GM18505 (cell line): ENCODE measurements at regions not wholly inside any gene's neighbourhood (a gene's known extent, or its start where the extent isn't known, plus 50 kb on each side); places are given as distances from the start of the nearest gene placed in this dataset.
"Not testable (repeated sequence)": the region's sequence is repeated elsewhere in the genome, so short reads cannot be mapped to it uniquely, and the experiment has no call there.

Experiments
- ATAC-seq: cut with Tn5 transposase; IDR thresholded peaks from one replicate; pipeline ENCODE4 v1.9.1; 2021; ENCODE audit not compliant: unreplicated experiment
- POLR2A ChIP-seq: IDR thresholded peaks from 4 replicates; pipeline ENCODE4 v1.6.1; 2011; ENCODE audit warnings: borderline replicate concordance; ENCODE audit not compliant: insufficient read depth, insufficient read length; ENCODE audit errors: extremely low read depth

GRCh38 chr16:52351451-52351850 lies 195.5 kb downstream of the TOX3 start:
- no peak for ATAC-seq
- TF ChIP-seq POLR2A, result no peak

- ATAC-seq, result no peak
- no peak for TF ChIP-seq POLR2A
These were observed 196.8 kb downstream of the TOX3 start for GRCh38 chr16:52350031-52350642.

- no peak for ATAC-seq
These were observed 200.2 kb downstream of the TOX3 start for GRCh38 chr16:52346709-52347108.

DNA sequence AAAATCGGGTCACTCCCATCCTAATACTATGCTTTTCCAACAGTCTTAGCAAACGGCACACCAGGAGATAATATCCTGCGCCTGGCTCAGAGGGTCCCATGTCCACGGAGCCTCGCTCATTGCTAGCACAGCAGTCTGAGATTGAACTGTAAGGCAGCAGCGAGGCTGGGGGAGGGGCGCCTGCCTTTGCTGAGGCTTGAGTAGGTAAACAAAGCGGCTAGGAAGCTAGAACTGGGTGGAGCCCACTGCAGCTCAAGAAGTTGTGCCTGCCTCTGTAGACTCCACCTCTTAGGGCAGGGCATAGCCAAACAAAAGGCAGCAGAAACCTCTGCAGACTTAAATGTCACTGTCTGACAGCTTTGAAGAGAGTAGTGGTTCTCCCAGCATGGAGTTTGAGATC lies 213.3 kb downstream of the TOX3 start:
- not testable (repeated sequence) for ATAC-seq

More at GRCh38 chr16:52346709-52347108, 200.2 kb downstream of the TOX3 start:
- no peak for TF ChIP-seq POLR2A

- ATAC-seq, result no peak
- no peak for TF ChIP-seq POLR2A
These were observed 226.0 kb downstream of the TOX3 start for GRCh38 chr16:52320930-52321439.

- ATAC-seq, result no peak
These were observed 228.5 kb downstream of the TOX3 start for GRCh38 chr16:52318302-52319009.

GRCh38 chr16:52316241-52316640 lies 230.7 kb downstream of the TOX3 start:
- ATAC-seq, result no peak
- no peak for TF ChIP-seq POLR2A

More at GRCh38 chr16:52318302-52319009, 228.5 kb downstream of the TOX3 start:
- TF ChIP-seq POLR2A, result no peak

DNA sequence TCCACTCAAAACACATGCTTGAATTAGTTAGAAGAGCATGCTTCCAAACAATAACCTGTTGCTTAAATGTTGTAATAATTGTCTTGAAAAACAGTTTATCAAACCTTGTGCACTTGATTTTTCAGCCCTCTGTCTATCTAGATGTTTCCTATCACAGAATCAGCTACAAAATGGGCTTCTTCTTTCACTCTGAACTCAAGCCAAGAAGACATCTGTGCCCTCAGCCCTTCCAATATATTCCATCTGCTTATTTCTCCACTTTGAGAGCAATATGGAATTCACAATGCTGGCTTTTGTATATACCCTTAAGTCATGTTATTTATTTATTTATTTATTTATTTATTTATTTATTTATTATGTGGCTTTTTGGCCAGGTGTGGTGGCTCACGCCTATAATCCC lies 234.2 kb downstream of the TOX3 start:
- TF ChIP-seq POLR2A, result no peak
- ATAC-seq, result no peak

DNA sequence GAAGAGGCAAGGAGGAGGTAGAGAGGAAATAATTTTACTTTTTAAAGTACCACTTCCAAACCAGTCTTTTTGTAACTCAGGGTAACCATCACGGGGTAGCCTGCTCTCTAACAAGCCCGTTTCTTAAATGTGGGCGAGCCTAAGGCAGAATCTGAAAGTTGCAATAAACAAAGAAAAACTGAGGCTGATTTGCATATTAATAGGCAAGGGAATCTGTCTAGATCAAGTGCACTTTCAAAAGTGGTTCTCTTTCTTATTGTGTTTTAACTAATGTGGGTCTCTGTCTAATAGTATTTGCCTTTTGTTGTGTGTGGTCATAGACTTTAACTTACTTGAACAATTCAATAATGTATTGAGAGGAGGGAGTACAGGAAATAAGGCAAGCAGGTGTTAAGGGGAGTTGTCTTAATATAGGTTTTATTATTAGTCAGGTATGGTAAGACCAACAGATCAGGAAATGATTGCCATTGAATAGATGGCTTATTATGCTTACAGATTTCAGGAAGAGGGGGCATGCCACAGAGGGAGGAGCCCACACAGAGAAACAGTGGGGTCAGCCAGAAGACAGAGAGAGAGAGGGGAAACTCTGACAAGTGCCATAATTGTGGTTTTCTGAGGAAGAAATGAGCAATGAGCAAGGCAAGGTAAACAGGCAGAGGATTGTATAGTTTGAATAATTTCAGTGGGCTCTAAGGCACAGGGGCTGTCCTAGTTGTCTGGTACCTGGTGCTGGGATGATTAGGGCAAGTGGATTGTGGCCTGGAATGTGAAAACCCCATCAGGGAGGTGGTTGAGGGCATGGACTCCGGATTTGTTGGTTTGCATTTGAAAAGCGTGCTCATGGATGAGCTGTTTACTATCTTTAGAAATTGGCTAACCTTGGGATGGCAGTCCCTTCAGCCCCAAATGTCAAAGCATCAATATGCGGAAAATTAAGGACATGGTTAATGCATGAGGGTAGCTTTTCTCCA lies 237.2 kb downstream of the TOX3 start:
- ATAC-seq, result no peak

GRCh38 chr16:52308051-52308450 lies 238.9 kb downstream of the TOX3 start:
- no peak for ATAC-seq
- TF ChIP-seq POLR2A, result no peak

More for the DNA sequence above, 237.2 kb downstream of the TOX3 start:
- TF ChIP-seq POLR2A, result no peak

DNA sequence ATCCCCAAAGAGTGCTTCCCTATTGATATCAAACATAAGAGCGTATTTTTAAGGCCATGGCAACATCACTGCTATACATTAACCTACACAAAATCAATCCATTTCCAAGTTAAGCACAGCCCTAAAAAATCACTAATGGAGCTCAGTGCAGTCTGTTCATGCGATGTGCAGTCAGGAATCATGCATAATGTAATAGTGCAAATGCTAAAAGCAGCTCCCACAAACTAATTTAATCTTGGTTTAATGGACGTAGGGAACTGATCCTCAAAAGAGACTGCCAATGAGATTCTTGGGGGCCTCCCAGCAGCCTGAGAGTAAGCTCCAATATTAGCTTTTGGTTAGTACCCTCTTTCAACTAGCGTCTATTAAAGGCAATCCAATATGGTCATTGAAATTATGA lies 245.9 kb downstream of the TOX3 start:
- no peak for TF ChIP-seq POLR2A
- no peak for ATAC-seq

DNA sequence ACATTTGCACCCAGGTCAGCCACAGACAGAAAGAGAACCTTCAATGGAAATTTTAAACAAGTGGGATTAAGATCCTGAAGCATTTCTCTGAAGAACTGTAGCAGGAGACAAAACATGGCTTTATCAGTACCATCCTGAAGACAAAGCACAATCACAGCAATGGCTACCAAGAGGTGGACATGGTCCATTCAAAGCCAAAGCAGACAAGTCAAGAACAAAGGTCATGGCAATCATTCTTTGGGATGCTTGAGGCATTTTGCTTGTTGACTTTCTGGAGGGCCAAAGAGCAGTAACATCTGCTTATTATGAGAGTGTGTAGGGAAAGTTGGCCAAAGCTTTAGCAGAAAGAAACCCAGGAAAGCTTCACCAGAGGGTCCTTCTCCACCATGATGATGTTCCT lies 248.2 kb downstream of the TOX3 start:
- TF ChIP-seq POLR2A, result no peak
- no peak for ATAC-seq

DNA sequence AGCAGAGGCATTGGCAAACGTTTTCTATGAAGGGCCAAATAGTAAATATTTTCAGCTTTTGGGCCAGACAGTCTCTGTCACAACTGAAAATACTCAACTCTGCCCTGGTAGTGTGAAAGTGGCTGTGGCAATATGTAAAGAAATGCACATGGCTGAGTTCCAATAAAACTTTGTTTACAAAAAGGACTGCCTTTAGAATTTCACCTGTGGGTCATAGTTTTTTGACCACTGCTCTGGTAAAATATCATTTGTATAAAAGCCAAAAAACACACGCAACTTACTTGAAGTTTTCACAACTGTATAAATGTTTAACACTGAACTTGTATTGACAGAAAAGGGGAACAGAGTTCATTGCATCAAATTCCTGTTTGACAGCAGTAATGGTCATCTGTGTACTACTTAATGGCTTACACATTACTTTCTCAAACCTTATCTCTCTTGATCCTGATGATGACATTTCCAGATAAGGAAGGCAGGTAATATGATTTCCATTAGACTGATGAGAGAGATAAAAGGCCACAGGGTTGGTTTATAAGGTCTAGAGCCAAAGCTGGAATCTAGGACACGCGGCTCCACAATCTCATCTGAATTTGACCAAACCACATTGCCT lies 250.1 kb downstream of the TOX3 start:
- ATAC-seq, result not testable (repeated sequence)

DNA sequence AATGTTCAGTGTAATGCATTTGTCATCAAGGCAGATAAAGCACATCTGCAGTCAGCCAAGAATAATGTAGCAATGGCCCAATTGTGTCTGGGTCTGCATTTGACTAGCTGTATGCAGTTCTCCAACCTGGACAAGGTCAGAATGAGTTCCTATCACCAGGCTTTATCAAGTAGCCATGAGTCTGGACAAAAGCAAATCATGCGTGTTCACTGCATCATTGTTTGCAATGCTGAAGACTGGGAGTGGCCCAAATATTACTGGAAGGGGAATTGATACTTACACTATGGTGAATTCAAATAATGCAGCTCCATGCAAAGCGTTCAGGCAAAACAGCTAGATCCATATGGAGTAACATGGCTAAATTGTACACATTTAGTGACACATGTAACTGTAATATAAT lies 250.9 kb downstream of the TOX3 start:
- no peak for TF ChIP-seq POLR2A

GRCh38 chr16:52294660-52295059 lies 252.3 kb downstream of the TOX3 start:
- ATAC-seq, result no peak
- TF ChIP-seq POLR2A, result no peak

More for the DNA sequence above, 250.9 kb downstream of the TOX3 start:
- ATAC-seq, result no peak
